IPS-18c (cell line): ENCODE measurements at regions not wholly inside any gene's neighbourhood (a gene's known extent, or its start where the extent isn't known, plus 50 kb on each side); places are given as distances from the start of the nearest gene placed in this dataset.
"Not testable (repeated sequence)": the region's sequence is repeated elsewhere in the genome, so short reads cannot be mapped to it uniquely, and the experiment has no call there.

Source experiments
- H3K4me3 ChIP-seq: 2 replicates; pipeline ENCODE4 v1.7.0; 2013; ENCODE audit warnings: low read depth, mild to moderate bottlenecking, low read length, moderate library complexity; ENCODE audit not compliant: insufficient read depth
- H3K9me3 ChIP-seq: one replicate; pipeline ENCODE4 v1.6.1; 2013; ENCODE audit warnings: mild to moderate bottlenecking, low read length, moderate library complexity; ENCODE audit not compliant: control insufficient read depth, insufficient read depth

- H3K4me3 ChIP-seq, result no peak overlapping the region
- H3K9me3 ChIP-seq, result no peaks in the 10 kb centered on the region
Observed at GRCh38 chr9:22623236-22623635, 176.6 kb downstream of the DMRTA1 start.

GRCh38 chr9:22625540-22625939, 178.9 kb downstream of the DMRTA1 start:
- no peak overlapping the region for H3K4me3 ChIP-seq
- H3K9me3 ChIP-seq, result no peaks in the 10 kb centered on the region

GRCh38 chr9:22643541-22643940, 196.9 kb downstream of the DMRTA1 start:
- Histone ChIP-seq H3K4me3 (no peak overlapping the region), H3K9me3 (no peaks in the 10 kb centered on the region)

- Histone ChIP-seq H3K4me3 (no peak overlapping the region), H3K9me3 (no peaks in the 10 kb centered on the region)
Observed at GRCh38 chr9:22645893-22646292, 199.3 kb downstream of the DMRTA1 start.

- Histone ChIP-seq H3K9me3 (no peaks in the 10 kb centered on the region), H3K4me3 (no peak overlapping the region)
Observed at GRCh38 chr9:22649384-22649783, 202.8 kb downstream of the DMRTA1 start.

- H3K4me3 ChIP-seq, result no peak overlapping the region
- no peaks in the 10 kb centered on the region for H3K9me3 ChIP-seq
Observed at GRCh38 chr9:22650145-22650544, 203.5 kb downstream of the DMRTA1 start.

- Histone ChIP-seq H3K9me3 (no peaks in the 10 kb centered on the region), H3K4me3 (no peak overlapping the region)
Observed at GRCh38 chr9:22650946-22651345, 204.3 kb downstream of the DMRTA1 start.

- no peak overlapping the region for H3K4me3 ChIP-seq
- H3K9me3 ChIP-seq, result no peaks in the 10 kb centered on the region
Observed at GRCh38 chr9:22654833-22655232, 208.2 kb downstream of the DMRTA1 start.

- Histone ChIP-seq H3K9me3 (no peaks in the 10 kb centered on the region), H3K4me3 (no peak overlapping the region)
Observed at GRCh38 chr9:22657713-22658112, 211.1 kb downstream of the DMRTA1 start.

GRCh38 chr9:22658484-22658883, 211.9 kb downstream of the DMRTA1 start:
- H3K9me3 ChIP-seq, H3K4me3 ChIP-seq: not testable (repeated sequence)

- Histone ChIP-seq H3K4me3 (no peak overlapping the region), H3K9me3 (peaks cover 3% of the 10 kb centered on the region)
Observed at GRCh38 chr9:22682536-22682935, 235.9 kb downstream of the DMRTA1 start.

GRCh38 chr9:22682961-22683699, 236.5 kb downstream of the DMRTA1 start:
- Histone ChIP-seq H3K9me3 (peaks cover 3% of the 10 kb centered on the region), H3K4me3 (no peak overlapping the region)

- Histone ChIP-seq H3K9me3 (peaks cover 3% of the 10 kb centered on the region), H3K4me3 (no peak overlapping the region)
Observed at GRCh38 chr9:22683700-22684075, 237.1 kb downstream of the DMRTA1 start.

GRCh38 chr9:22693156-22693555, 246.5 kb downstream of the DMRTA1 start:
- H3K9me3 ChIP-seq, result no peaks in the 10 kb centered on the region

GRCh38 chr9:22700171-22700570, 253.5 kb downstream of the DMRTA1 start:
- Histone ChIP-seq H3K4me3 (no peak overlapping the region), H3K9me3 (no peaks in the 10 kb centered on the region)

More at GRCh38 chr9:22693156-22693555, 246.5 kb downstream of the DMRTA1 start:
- H3K4me3 ChIP-seq, result no peak overlapping the region

- no peak overlapping the region for H3K4me3 ChIP-seq
- no peaks in the 10 kb centered on the region for H3K9me3 ChIP-seq
Observed at GRCh38 chr9:22718653-22719052, 272.0 kb downstream of the DMRTA1 start.

GRCh38 chr9:22722492-22722891, 275.9 kb downstream of the DMRTA1 start:
- H3K9me3 ChIP-seq, result no peaks in the 10 kb centered on the region
- no peak overlapping the region for H3K4me3 ChIP-seq

- H3K9me3 ChIP-seq, result no peaks in the 10 kb centered on the region
Observed at GRCh38 chr9:22731786-22732185, 285.2 kb downstream of the DMRTA1 start.

GRCh38 chr9:22739712-22740111, 293.1 kb downstream of the DMRTA1 start:
- Histone ChIP-seq H3K9me3 (no peaks in the 10 kb centered on the region), H3K4me3 (no peak overlapping the region)

More at GRCh38 chr9:22731786-22732185, 285.2 kb downstream of the DMRTA1 start:
- H3K4me3 ChIP-seq, result no peak overlapping the region
